Ovary (tissue), 7 donors: ENCODE measurements at regions not wholly inside any gene's neighbourhood (a gene's known extent, or its start where the extent isn't known, plus 50 kb on each side); places are given as distances from the start of the nearest gene placed in this dataset.

ENCODE experiments used
- DNase-seq, 5 donors: peaks; one replicate each; pipeline ENCODE4 v3.0.0-alpha.2; 2019 to 2020
- H3K27ac ChIP-seq, 2 donors: fragments of 200-600 bp; one replicate each; pipeline versions ENCODE4 v1.5.1 to v1.8.0; 2019 to 2022
- H3K27me3 ChIP-seq: fragments of 200-600 bp; one replicate; pipeline ENCODE4 v1.8.0; 2022
- H3K36me3 ChIP-seq: fragments of 200-600 bp; sonication (generic); one replicate; pipeline ENCODE4 v1.5.1; 2019
- H3K4me1 ChIP-seq: one replicate; pipeline ENCODE4 v1.8.1; 2013; ENCODE audit warnings: mild to moderate bottlenecking, moderate library complexity; ENCODE audit not compliant: insufficient read depth
- H3K4me3 ChIP-seq: fragments of 200-600 bp; sonication (generic); one replicate; pipeline ENCODE4 v1.5.1; 2017
- H3K9me3 ChIP-seq, 2 donors: fragments of 200-600 bp in 1 of 2; sonication (generic) in 1 of 2; one replicate each; pipeline versions ENCODE4 v1.5.1 to v1.8.1; 2013 to 2019; ENCODE audit warnings: mild to moderate bottlenecking in 1 of 2, moderate library complexity in 1 of 2
- CTCF ChIP-seq, 3 donors: fragments of 450-650 bp in 2 of 3; fragments of 200-600 bp in 1 of 3; IDR thresholded peaks; one replicate each; pipeline versions ENCODE4 v1.5.1 to v1.8.0; 2016 to 2022; ENCODE audit warnings: antibody characterized with exemption in 3 of 3, mild to moderate bottlenecking in 1 of 3
- EP300 ChIP-seq: sonication (generic); formaldehyde crosslinking; IDR thresholded peaks from one replicate; pipeline ENCODE4 v1.6.1; 2017; ENCODE audit warnings: antibody characterized with exemption
- POLR2A ChIP-seq: fragments of 450-650 bp; IDR thresholded peaks from one replicate; pipeline ENCODE4 v1.6.1; 2017; ENCODE audit warnings: antibody characterized with exemption, mild to moderate bottlenecking, moderate library complexity
- WGBS, 3 donors: extraction: QIAGEN DNeasy Blood & Tissue Kit in 1 of 3; methylation state at CpG; one replicate each; pipeline versions ENCODE4 v1.1.5 to v1.1.7; 2013 to 2017; 5-methylcytosine and 5-hydroxymethylcytosine counted together
- intact Hi-C, 4 donors: fragments of 100-400 bp; cut with DNase I; formaldehyde crosslinking; loops; one replicate each; pipeline versions ENCODE4 v1.11.0 to v1.15.1; 2022 to 2023
- donor health status: DM: no; HTN: no; CAD: no; lungs with moderate emphysema.
- donor health status: DM: no; HTN: no; CAD: no.
- donor health status: Bipolar disorder and iron deficiency.
- donor health status: DM: no; HTN: no; CAD: no.
- donor health status: DM: yes; HTN: yes; CAD: no.

- DNase-seq: no peak
- no peak for TF ChIP-seq CTCF (IDR thresholded peaks at IDR 0.05)
- no peak for TF ChIP-seq POLR2A
- no peak for TF ChIP-seq EP300
- no peaks in the 10 kb centered on the region for H3K9me3 ChIP-seq
- no peak overlapping the region for H3K27ac ChIP-seq
- no peaks in the 10 kb centered on the region for H3K4me1 ChIP-seq
- H3K27me3 ChIP-seq: no peaks in the 10 kb centered on the region
- WGBS, 3 donors: 70 to 84% (median 81%) methylated on average over 17 of the region's 17 CpGs
- no peaks in the 10 kb centered on the region for H3K36me3 ChIP-seq
- no peak overlapping the region for H3K4me3 ChIP-seq
- intact Hi-C loops: no loop called here
Measured at GRCh38 chr20:48385114-48385513, 442.7 kb downstream of the PREX1 start.

GRCh38 chr20:48384147-48384818, 443.5 kb downstream of the PREX1 start:
- no peak overlapping the region for H3K4me3 ChIP-seq
- H3K27ac ChIP-seq: no peak overlapping the region
- no peak for DNase-seq
- WGBS, 3 donors: 68 to 88% (median 83%) methylated on average over 26 of the region's 26 CpGs
- H3K9me3 ChIP-seq: no peaks in the 10 kb centered on the region
- intact Hi-C loops: no loop called here
- no peak for TF ChIP-seq EP300
- TF ChIP-seq CTCF (IDR thresholded peaks at IDR 0.05): no peak
- TF ChIP-seq POLR2A: no peak
- H3K4me1 ChIP-seq: no peaks in the 10 kb centered on the region
- H3K27me3 ChIP-seq: no peaks in the 10 kb centered on the region
- H3K36me3 ChIP-seq: no peaks in the 10 kb centered on the region

DNA sequence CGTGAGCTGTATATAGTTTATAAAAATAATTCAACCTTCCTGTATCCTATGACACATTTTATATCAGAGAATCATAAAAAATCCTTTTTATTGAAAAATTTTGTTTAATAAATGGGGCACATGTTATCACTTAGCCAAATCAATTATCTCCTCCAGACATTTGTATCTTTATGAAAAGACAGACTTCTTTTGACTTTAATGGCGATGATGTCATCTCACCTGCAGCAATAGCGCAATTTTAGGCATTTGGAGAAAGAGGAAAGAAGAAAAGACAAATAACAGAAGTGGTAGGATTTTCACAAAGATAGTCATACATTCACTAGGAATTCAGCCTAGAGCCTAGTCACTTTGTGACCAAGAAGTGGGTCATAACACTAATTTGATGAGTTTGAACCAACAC, 444.5 kb downstream of the PREX1 start:
- no peak for DNase-seq
- Histone ChIP-seq H3K27ac (no peak overlapping the region), H3K27me3 (no peaks in the 10 kb centered on the region), H3K9me3 (no peaks in the 10 kb centered on the region), H3K4me1 (no peaks in the 10 kb centered on the region), H3K4me3 (no peak overlapping the region), H3K36me3 (no peaks in the 10 kb centered on the region)
- intact Hi-C loops: no loop called here
- TF ChIP-seq EP300 (no peak), CTCF (IDR thresholded peaks at IDR 0.05) (no peak), POLR2A (no peak)
- 88 to 93% (median 93%) methylated on average over 3 of the region's 3 CpGs for WGBS, 3 donors

DNA sequence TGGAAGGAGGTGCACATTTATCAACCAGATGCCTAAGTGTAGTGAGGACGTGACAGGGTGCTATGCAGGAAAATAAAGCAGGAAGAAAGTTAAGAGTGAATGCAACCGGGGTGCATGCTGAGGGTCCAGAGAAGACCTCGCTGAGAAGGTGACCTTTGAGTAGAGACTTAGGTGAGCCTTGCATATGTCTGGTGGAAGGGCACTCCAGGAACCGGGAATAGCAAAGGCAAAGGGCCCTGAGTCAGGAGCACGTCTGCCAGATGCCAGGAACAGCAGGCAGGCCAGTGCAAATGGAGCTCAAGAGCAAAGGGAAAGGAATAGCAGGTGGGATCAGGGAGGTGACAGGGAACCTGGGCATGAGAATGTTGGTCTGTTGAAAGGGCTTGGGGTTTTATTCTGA, 445.5 kb downstream of the PREX1 start:
- no peaks in the 10 kb centered on the region for H3K27me3 ChIP-seq
- no peak for TF ChIP-seq CTCF (IDR thresholded peaks at IDR 0.05)
- TF ChIP-seq EP300: no peak
- intact Hi-C loops: no loop called here
- H3K4me3 ChIP-seq: no peak overlapping the region
- no peaks in the 10 kb centered on the region for H3K9me3 ChIP-seq
- H3K27ac ChIP-seq: no peak overlapping the region
- H3K4me1 ChIP-seq: no peaks in the 10 kb centered on the region
- 83 to 94% (median 91%) methylated on average over 5 of the region's 5 CpGs for WGBS, 3 donors
- no peak for DNase-seq
- no peaks in the 10 kb centered on the region for H3K36me3 ChIP-seq
